HCT116 (cell line): ENCODE measurements at regions not wholly inside any gene's neighbourhood (a gene's known extent, or its start where the extent isn't known, plus 50 kb on each side); places are given as distances from the start of the nearest gene placed in this dataset.

Experiments used
- ATAC-seq: fragments of 200-7000 bp; cut with Tn5 transposase; 2 replicates; pipeline ENCODE4 v1.9.1; 2020; ENCODE audit warnings: mild to moderate bottlenecking, moderate library complexity
- BruUV-seq: library from RNA; stranded (reverse); fragments of 400-500 nt; replicated peaks from 2 replicates; lab custom pipeline; 2021; lab: Mats Ljungman, UMichigan
- CTCF ChIA-PET: fragments of 300-600 bp; sonication (Branson Sonifier 250); formaldehyde crosslinking; loops from one replicate; lab custom pipeline; 2021; ENCODE audit warnings: antibody characterized with exemption; lab: Charles Lee
- POLR2A ChIA-PET: fragments of 300-600, 350-600 bp; sonication (Branson Sonifier 250); formaldehyde crosslinking; loops from one replicate; lab custom pipeline; 2021; ENCODE audit warnings: antibody characterized with exemption; lab: Charles Lee
- RAD21 ChIA-PET, 2 experiments: fragments of 300-600 bp; sonication (Branson Sonifier 250); formaldehyde crosslinking; loops; one replicate each; lab custom pipeline; 2023; ENCODE audit warnings: low total read pairs in 2 of 2; ENCODE audit not compliant: uncharacterized antibody in 2 of 2, unreplicated experiment in 2 of 2, low non-redundant PET in 1 of 2; lab: Charles Lee
- DNase-seq: peaks from one replicate; pipeline ENCODE4 v3.0.0-alpha.2; 2010; ENCODE audit warnings: low read depth, low spot score
- H2AFZ ChIP-seq: fragments of 200-600 bp; shearing (Covaris generic), sonication (generic); 2 replicates; pipeline ENCODE4 v1.6.1; 2017; ENCODE audit warnings: low read depth, mixed run types, mixed read lengths, antibody characterized with exemption, low read length; ENCODE audit not compliant: poor library complexity, severe bottlenecking
- H3K27ac ChIP-seq: 2 replicates; pipeline ENCODE4 v1.5.1; 2012; ENCODE audit warnings: low read depth, low read length
- H3K27me3 ChIP-seq: fragments of 200-600 bp; sonication (generic); 2 replicates; pipeline ENCODE4 v1.6.1; 2016; ENCODE audit warnings: mixed run types, low read length, mixed read lengths; ENCODE audit not compliant: insufficient read depth
- H3K36me3 ChIP-seq, 2 experiments: fragments of 200-500 bp in 1 of 2; fragments of 200-600 bp in 1 of 2; sonication (Bioruptor generic) in 1 of 2; sonication (generic) in 1 of 2; 2 replicates each; pipeline versions ENCODE4 v1.5.1 to v1.6.1; 2014 to 2016; ENCODE audit warnings: low read length in 2 of 2, inconsistent platforms in 1 of 2, mixed read lengths in 1 of 2, mixed run types in 1 of 2; ENCODE audit not compliant: insufficient read depth in 2 of 2, control insufficient read depth in 1 of 2
- H3K4me1 ChIP-seq, 2 experiments: fragments of 200-600 bp in 1 of 2; sonication (generic) in 1 of 2; 2 replicates each; pipeline versions ENCODE4 v1.5.1 to v1.6.1; 2012 to 2017; ENCODE audit warnings: low read length in 2 of 2, inconsistent platforms in 1 of 2, mild to moderate bottlenecking in 1 of 2, mixed read lengths in 1 of 2, mixed run types in 1 of 2, moderate library complexity in 1 of 2; ENCODE audit not compliant: insufficient read depth in 2 of 2, control insufficient read depth in 1 of 2
- H3K4me2 ChIP-seq: fragments of 200-600 bp; sonication (generic); 2 replicates; pipeline ENCODE4 v1.6.1; 2017; ENCODE audit warnings: mixed run types, low read length, mixed read lengths
- H3K4me3 ChIP-seq, 2 experiments: fragments of 200-600 bp in 1 of 2; sonication (generic) in 1 of 2; replicated peaks in 1 of 2; 2 replicates each; pipeline ENCODE4 v1.5.1; 2011 to 2016; ENCODE audit warnings: low read length in 2 of 2, control low read depth in 1 of 2, low read depth in 1 of 2, mild to moderate bottlenecking in 1 of 2, mixed read lengths in 1 of 2, mixed run types in 1 of 2
- H3K79me2 ChIP-seq: fragments of 200-600 bp; sonication (generic); 2 replicates; pipeline ENCODE4 v1.6.1; 2017; ENCODE audit warnings: mild to moderate bottlenecking, mixed run types, low read length, moderate library complexity, mixed read lengths; ENCODE audit not compliant: insufficient read depth
- H3K9ac ChIP-seq: fragments of 200-600 bp; sonication (generic); 2 replicates; pipeline ENCODE4 v1.6.1; 2016; ENCODE audit warnings: low read length, mixed read lengths
- H3K9me2 ChIP-seq: fragments of 200-600 bp; sonication (generic), shearing (Covaris generic); 2 replicates; pipeline ENCODE4 v1.6.1; 2017; ENCODE audit warnings: mixed run types, mild to moderate bottlenecking, moderate library complexity; ENCODE audit not compliant: insufficient read depth
- H3K9me3 ChIP-seq, 2 experiments: fragments of 200-500 bp in 1 of 2; fragments of 200-600 bp in 1 of 2; sonication (Bioruptor generic) in 1 of 2; sonication (generic) in 1 of 2; 2 replicates each; pipeline ENCODE4 v1.6.1; 2014 to 2017; ENCODE audit warnings: low read length in 2 of 2, mixed read lengths in 2 of 2, inconsistent platforms in 1 of 2, low read depth in 1 of 2, mild to moderate bottlenecking in 1 of 2, mixed run types in 1 of 2, moderate library complexity in 1 of 2; ENCODE audit not compliant: control insufficient read depth in 1 of 2, insufficient read depth in 1 of 2
- H4K20me1 ChIP-seq: fragments of 200-600 bp; sonication (generic), shearing (Covaris generic); 2 replicates; pipeline ENCODE4 v1.6.1; 2017; ENCODE audit warnings: mixed run types, mild to moderate bottlenecking, moderate library complexity; ENCODE audit not compliant: insufficient read depth
- ATF3 ChIP-seq: IDR thresholded peaks from 2 replicates; pipeline ENCODE4 v1.6.1; 2012
- CBX3 ChIP-seq: IDR thresholded peaks from 2 replicates; pipeline ENCODE4 v1.6.1; 2012; ENCODE audit warnings: low read depth
- CEBPB ChIP-seq: IDR thresholded peaks from 2 replicates; pipeline ENCODE4 v1.6.1; 2012; ENCODE audit warnings: low read depth
- CTCF ChIP-seq, 3 experiments: fragments of 200-600 bp in 1 of 3; sonication (generic) in 1 of 3; IDR thresholded peaks in 2 of 3; conservative IDR thresholded peaks in 1 of 3; 2 replicates each; pipeline ENCODE4 v1.5.1; 2012 to 2017; ENCODE audit warnings: low read depth in 2 of 3, low read length in 2 of 3, antibody characterized with exemption in 1 of 3, borderline replicate concordance in 1 of 3, control low read depth in 1 of 3, mild to moderate bottlenecking in 1 of 3, mixed read lengths in 1 of 3, mixed run types in 1 of 3, moderate library complexity in 1 of 3; ENCODE audit not compliant: insufficient read depth in 1 of 3
- EGR1 ChIP-seq: IDR thresholded peaks from 2 replicates; pipeline ENCODE4 v1.6.1; 2012; ENCODE audit warnings: low read depth
- JUND ChIP-seq: IDR thresholded peaks from 2 replicates; pipeline ENCODE4 v1.6.1; 2012
- POLR2A ChIP-seq: IDR thresholded peaks from 2 replicates; pipeline ENCODE4 v1.7.0; 2011; ENCODE audit warnings: borderline replicate concordance; ENCODE audit not compliant: insufficient read depth, insufficient read length; ENCODE audit errors: extremely low read depth
- REST ChIP-seq: IDR thresholded peaks from 2 replicates; pipeline ENCODE4 v1.6.1; 2012; ENCODE audit warnings: low read depth
- SP1 ChIP-seq: IDR thresholded peaks from 2 replicates; pipeline ENCODE4 v1.6.1; 2012; ENCODE audit warnings: low read depth
- SRF ChIP-seq: IDR thresholded peaks from 2 replicates; pipeline ENCODE4 v1.6.1; 2012; ENCODE audit warnings: low read depth
- YY1 ChIP-seq: IDR thresholded peaks from 2 replicates; pipeline ENCODE4 v1.6.1; 2011; ENCODE audit warnings: low read length, low read depth, moderate library complexity, mild to moderate bottlenecking; ENCODE audit not compliant: insufficient replicate concordance; ENCODE audit errors: extremely low read depth
- intact Hi-C: fragments of 100-400 bp; cut with micrococcal nuclease; formaldehyde crosslinking; loops from 2 replicates; pipeline ENCODE4 v1.10.0; 2022
- TF ChIP-seq, protein P1 (sequence below): IDR thresholded peaks from 2 replicates; pipeline ENCODE4 v1.6.1; 2011; ENCODE audit warnings: mild to moderate bottlenecking, low read length, moderate library complexity; ENCODE audit not compliant: insufficient replicate concordance; ENCODE audit errors: extremely low read depth
- TF ChIP-seq, protein P2 (sequence below): IDR thresholded peaks from 2 replicates; pipeline ENCODE4 v1.6.1; 2012

DNA sequence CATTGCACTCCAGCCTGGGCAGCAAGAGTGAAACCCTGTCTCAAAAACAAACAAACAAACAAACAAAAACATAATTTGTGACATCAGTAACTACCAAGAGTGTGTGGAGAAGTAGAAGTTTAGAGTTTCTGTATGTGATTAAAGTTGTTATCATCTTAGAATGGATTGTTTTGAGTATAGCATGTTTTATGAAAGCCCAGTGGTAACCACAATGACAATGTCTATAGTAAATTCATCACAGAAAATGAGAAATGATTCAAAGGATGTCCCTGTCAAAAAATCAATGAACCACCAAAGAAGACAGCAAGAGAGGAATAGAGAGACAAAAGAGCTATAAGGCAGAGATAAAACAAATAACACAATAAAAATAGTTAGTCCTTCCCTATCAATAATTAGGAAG, 1299.2 kb downstream of the CNTNAP5 start:
- no peak overlapping the region for H2AFZ ChIP-seq
- CTCF ChIA-PET: no interaction called here
- H3K4me2 ChIP-seq: no peak overlapping the region
- no peak overlapping the region for H3K27ac ChIP-seq
- no peaks in the 10 kb centered on the region for H3K36me3 ChIP-seq
- H3K4me1 ChIP-seq: no peaks in the 10 kb centered on the region
- H3K27me3 ChIP-seq: no peaks in the 10 kb centered on the region
- no peak for TF ChIP-seq ATF3
- TF ChIP-seq, protein P1, sequence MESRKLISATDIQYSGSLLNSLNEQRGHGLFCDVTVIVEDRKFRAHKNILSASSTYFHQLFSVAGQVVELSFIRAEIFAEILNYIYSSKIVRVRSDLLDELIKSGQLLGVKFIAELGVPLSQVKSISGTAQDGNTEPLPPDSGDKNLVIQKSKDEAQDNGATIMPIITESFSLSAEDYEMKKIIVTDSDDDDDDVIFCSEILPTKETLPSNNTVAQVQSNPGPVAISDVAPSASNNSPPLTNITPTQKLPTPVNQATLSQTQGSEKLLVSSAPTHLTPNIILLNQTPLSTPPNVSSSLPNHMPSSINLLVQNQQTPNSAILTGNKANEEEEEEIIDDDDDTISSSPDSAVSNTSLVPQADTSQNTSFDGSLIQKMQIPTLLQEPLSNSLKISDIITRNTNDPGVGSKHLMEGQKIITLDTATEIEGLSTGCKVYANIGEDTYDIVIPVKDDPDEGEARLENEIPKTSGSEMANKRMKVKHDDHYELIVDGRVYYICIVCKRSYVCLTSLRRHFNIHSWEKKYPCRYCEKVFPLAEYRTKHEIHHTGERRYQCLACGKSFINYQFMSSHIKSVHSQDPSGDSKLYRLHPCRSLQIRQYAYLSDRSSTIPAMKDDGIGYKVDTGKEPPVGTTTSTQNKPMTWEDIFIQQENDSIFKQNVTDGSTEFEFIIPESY: no peak
- no peak for TF ChIP-seq CEBPB
- TF ChIP-seq YY1: no peak
- TF ChIP-seq, protein P2, sequence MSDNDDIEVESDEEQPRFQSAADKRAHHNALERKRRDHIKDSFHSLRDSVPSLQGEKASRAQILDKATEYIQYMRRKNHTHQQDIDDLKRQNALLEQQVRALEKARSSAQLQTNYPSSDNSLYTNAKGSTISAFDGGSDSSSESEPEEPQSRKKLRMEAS: no peak
- TF ChIP-seq EGR1: no peak
- no peak for TF ChIP-seq REST
- no peak for TF ChIP-seq JUND
- TF ChIP-seq CBX3: no peak
- no peak for TF ChIP-seq CTCF (IDR thresholded peaks at IDR 0.05 in 2 of 3, conservative IDR thresholded peaks at IDR 0.05 in 1 of 3; ENCODE audit: borderline replicate concordance in 1 of 3, insufficient read depth in 1 of 3, low read depth in 2 of 3, low read length in 2 of 3)
- no peak for TF ChIP-seq SRF
- no peak for TF ChIP-seq SP1
- TF ChIP-seq POLR2A: no peak
- BruUV-seq: no TSS peak
- no peak for ATAC-seq
- no peaks in the 10 kb centered on the region for H4K20me1 ChIP-seq
- H3K9me3 ChIP-seq: peaks cover 0 to 14% of the 10 kb centered on the region in 2 experiments; a peak in 2 of 4 replicates
- no peaks in the 10 kb centered on the region for H3K9me2 ChIP-seq
- H3K4me3 ChIP-seq: no peak overlapping the region
- no peak overlapping the region for H3K9ac ChIP-seq
- intact Hi-C loops: no loop called here
- no peak for DNase-seq
- POLR2A ChIA-PET: no interaction called here
- RAD21 ChIA-PET: no interaction called here
- no peaks in the 10 kb centered on the region for H3K79me2 ChIP-seq
